ENCODE measurements at regions not wholly inside any gene's neighbourhood (a gene's known extent, or its start where the extent isn't known, plus 50 kb on each side); places are given as distances from the start of the nearest gene placed in this dataset.

- no peak for DNase-seq
Measured at GRCh38 chr3:43902415-43902814, 211.7 kb downstream of the ABHD5 start.

GRCh38 chr3:43905157-43905556 lies 214.4 kb downstream of the ABHD5 start:
- no peak for DNase-seq

- DNase-seq, result no peak
Measured at GRCh38 chr3:43906849-43907507, 216.2 kb downstream of the ABHD5 start.

- no peak for DNase-seq
Measured at GRCh38 chr3:43907508-43907858, 216.7 kb downstream of the ABHD5 start.

- no peak for DNase-seq
Measured at GRCh38 chr3:43908456-43908855, 217.7 kb downstream of the ABHD5 start.

- no peak for DNase-seq
Measured at GRCh38 chr3:43909149-43909548, 218.4 kb downstream of the ABHD5 start.

GRCh38 chr3:43910750-43911149 lies 220.0 kb downstream of the ABHD5 start:
- no peak for DNase-seq

GRCh38 chr3:43913036-43913948 lies 222.6 kb downstream of the ABHD5 start:
- DNase-seq, result no peak

- no peak for DNase-seq
Measured at GRCh38 chr3:43914269-43914668, 223.5 kb downstream of the ABHD5 start.

GRCh38 chr3:43915546-43915945 lies 224.8 kb downstream of the ABHD5 start:
- DNase-seq, result no peak

- DNase-seq, result no peak
Measured at GRCh38 chr3:43917361-43917760, 226.6 kb downstream of the ABHD5 start.

- DNase-seq, result no peak
Measured at GRCh38 chr3:43919029-43919428, 228.3 kb downstream of the ABHD5 start.

GRCh38 chr3:43921056-43921648 lies 230.4 kb downstream of the ABHD5 start:
- DNase-seq, result no peak

GRCh38 chr3:43922374-43922773 lies 231.6 kb downstream of the ABHD5 start:
- DNase-seq, result no peak

- DNase-seq, result no peak
Measured at GRCh38 chr3:43923104-43923882, 232.6 kb downstream of the ABHD5 start.

- DNase-seq, result no peak
Measured at GRCh38 chr3:43926055-43926454, 235.3 kb downstream of the ABHD5 start.

GRCh38 chr3:43932921-43933320 lies 242.2 kb downstream of the ABHD5 start:
- DNase-seq, result no peak

- DNase-seq, result no peak
Measured at GRCh38 chr3:43948013-43948412, 257.3 kb downstream of the ABHD5 start.

GRCh38 chr3:43949594-43949993 lies 258.9 kb downstream of the ABHD5 start:
- no peak for DNase-seq

- DNase-seq, result no peak
Measured at GRCh38 chr3:43950775-43951174, 260.0 kb downstream of the ABHD5 start.

- no peak for DNase-seq
Measured at GRCh38 chr3:43951813-43952212, 261.1 kb downstream of the ABHD5 start.

- DNase-seq, result no peak
Measured at GRCh38 chr3:43953380-43953779, 262.6 kb downstream of the ABHD5 start.

Data from stimulated activated CD4-positive, alpha-beta T cell treated with anti-CD3 and anti-CD28 coated beads, Interleukin-4, amount 100 ng/mL, for 24 hours (primary cell).